Suprapubic skin (tissue), 4 donors: ENCODE measurements at regions not wholly inside any gene's neighbourhood (a gene's known extent, or its start where the extent isn't known, plus 50 kb on each side); places are given as distances from the start of the nearest gene placed in this dataset.

Source experiments
- DNase-seq, 2 donors: peaks; one replicate each; pipeline ENCODE4 v3.0.0-alpha.2; 2019; ENCODE audit warnings: low spot score in 2 of 2
- H3K27ac ChIP-seq: fragments of 200-600 bp; sonication (generic); one replicate; pipeline ENCODE4 v1.5.1; 2019
- H3K27me3 ChIP-seq: fragments of 200-600 bp; sonication (generic); one replicate; pipeline ENCODE4 v1.5.1; 2019
- H3K36me3 ChIP-seq: fragments of 200-600 bp; sonication (generic); one replicate; pipeline ENCODE4 v1.5.1; 2019
- H3K4me1 ChIP-seq: fragments of 200-600 bp; sonication (generic); one replicate; pipeline ENCODE4 v1.5.1; 2019
- H3K4me3 ChIP-seq: fragments of 200-600 bp; sonication (generic); one replicate; pipeline ENCODE4 v1.5.1; 2019; ENCODE audit warnings: mild to moderate bottlenecking
- H3K9me3 ChIP-seq: fragments of 200-600 bp; sonication (generic); one replicate; pipeline ENCODE4 v1.5.1; 2019
- EP300 ChIP-seq: sonication (generic); formaldehyde crosslinking; IDR thresholded peaks from one replicate; pipeline ENCODE4 v1.6.1; 2017; ENCODE audit warnings: antibody characterized with exemption
- POLR2A ChIP-seq, 2 donors: fragments of 450-650 bp; IDR thresholded peaks; one replicate each; pipeline ENCODE4 v1.6.1; 2017; ENCODE audit warnings: antibody characterized with exemption in 2 of 2, mild to moderate bottlenecking in 2 of 2, moderate library complexity in 2 of 2
- POLR2AphosphoS5 ChIP-seq, 3 donors: sonication (generic); formaldehyde crosslinking; IDR thresholded peaks; one replicate each; pipeline ENCODE4 v1.6.1; 2017; ENCODE audit warnings: antibody characterized with exemption in 3 of 3
- WGBS: methylation state at CpG from one replicate; pipeline ENCODE4 v1.1.5; 2018; 5-methylcytosine and 5-hydroxymethylcytosine counted together
- TF ChIP-seq, protein P1 (sequence below), 2 donors: fragments of 200-600 bp in 1 of 2; fragments of 450-650 bp in 1 of 2; sonication (generic) in 1 of 2; IDR thresholded peaks; one replicate each; pipeline ENCODE4 v1.5.1; 2016 to 2019; ENCODE audit warnings: antibody characterized with exemption in 2 of 2, mild to moderate bottlenecking in 1 of 2, moderate library complexity in 1 of 2

DNA sequence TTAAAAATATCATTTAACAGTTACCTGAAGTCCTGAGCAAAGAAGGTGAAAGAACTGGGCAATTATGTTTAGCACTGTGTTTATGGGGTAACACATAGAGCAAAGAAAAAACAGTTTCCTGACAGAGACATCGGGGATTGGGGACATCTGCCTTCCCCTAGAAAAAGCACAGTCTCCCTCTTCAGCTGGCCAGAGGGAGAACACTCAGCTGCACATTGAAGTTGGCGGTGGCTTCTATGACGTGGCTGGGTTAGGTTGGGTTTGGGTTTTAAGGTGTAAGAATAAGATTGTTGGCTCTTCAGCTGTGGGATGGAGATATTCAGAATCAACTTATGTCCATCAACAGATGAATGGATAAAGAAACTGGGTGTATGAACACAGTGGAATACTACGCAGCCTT lies 124.0 kb upstream of the DTNBP1 start:
- H3K27ac ChIP-seq = no peak overlapping the region
- no peaks in the 10 kb centered on the region for H3K27me3 ChIP-seq
- WGBS = 94% methylated on average over 4 of the region's 4 CpGs
- TF ChIP-seq, protein P1, sequence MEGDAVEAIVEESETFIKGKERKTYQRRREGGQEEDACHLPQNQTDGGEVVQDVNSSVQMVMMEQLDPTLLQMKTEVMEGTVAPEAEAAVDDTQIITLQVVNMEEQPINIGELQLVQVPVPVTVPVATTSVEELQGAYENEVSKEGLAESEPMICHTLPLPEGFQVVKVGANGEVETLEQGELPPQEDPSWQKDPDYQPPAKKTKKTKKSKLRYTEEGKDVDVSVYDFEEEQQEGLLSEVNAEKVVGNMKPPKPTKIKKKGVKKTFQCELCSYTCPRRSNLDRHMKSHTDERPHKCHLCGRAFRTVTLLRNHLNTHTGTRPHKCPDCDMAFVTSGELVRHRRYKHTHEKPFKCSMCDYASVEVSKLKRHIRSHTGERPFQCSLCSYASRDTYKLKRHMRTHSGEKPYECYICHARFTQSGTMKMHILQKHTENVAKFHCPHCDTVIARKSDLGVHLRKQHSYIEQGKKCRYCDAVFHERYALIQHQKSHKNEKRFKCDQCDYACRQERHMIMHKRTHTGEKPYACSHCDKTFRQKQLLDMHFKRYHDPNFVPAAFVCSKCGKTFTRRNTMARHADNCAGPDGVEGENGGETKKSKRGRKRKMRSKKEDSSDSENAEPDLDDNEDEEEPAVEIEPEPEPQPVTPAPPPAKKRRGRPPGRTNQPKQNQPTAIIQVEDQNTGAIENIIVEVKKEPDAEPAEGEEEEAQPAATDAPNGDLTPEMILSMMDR (IDR thresholded peaks at IDR 0.05) = no peak
- TF ChIP-seq POLR2AphosphoS5 (IDR thresholded peaks at IDR 0.05) (no peak), POLR2A (IDR thresholded peaks at IDR 0.05) (no peak), EP300 (no peak)
- H3K36me3 ChIP-seq = no peaks in the 10 kb centered on the region
- no peak for DNase-seq
- no peaks in the 10 kb centered on the region for H3K9me3 ChIP-seq
- H3K4me1 ChIP-seq = peaks cover 5% of the 10 kb centered on the region
- H3K4me3 ChIP-seq = no peak overlapping the region

DNA sequence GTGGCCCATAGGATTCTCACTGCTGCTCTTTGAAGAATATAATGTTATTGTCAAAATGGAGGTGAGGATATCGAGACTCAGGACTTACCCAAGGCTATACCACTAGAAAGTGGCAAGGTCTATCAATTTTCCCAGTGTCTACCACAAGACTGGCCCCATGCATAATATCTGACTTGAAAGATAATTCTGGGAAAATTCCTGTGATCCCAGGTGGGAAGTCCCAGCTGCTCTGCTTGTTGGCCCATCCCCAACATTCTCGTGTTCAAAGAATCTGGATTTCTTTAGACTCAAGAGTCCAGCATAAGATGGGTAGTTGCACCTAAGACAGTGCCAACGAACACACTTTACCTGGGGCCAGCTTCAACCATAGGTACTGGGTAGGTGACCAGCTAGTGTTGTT lies 120.7 kb upstream of the DTNBP1 start:
- 61% methylated on average over 3 of the region's 3 CpGs for WGBS
- no peak overlapping the region for H3K27ac ChIP-seq

DNA sequence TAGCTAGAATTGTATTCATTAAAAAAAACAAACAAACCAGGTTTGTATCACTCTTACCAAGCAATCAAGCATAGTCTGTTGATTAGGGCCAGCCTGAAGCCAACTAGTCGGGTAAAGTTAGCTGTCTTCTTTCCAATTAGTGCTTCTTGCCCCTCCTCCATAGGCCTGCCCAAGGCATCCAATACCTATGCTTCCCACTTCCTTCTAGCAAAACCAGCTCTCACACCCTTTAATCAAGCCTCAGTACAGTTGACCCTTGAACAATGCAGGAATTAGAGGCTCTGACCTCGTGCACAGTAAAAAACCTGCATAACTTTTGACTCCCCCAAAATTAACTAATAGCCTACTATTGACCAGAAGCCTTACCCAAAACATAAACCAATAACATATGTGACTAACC lies 119.1 kb upstream of the DTNBP1 start:
- H3K4me3 ChIP-seq = no peak overlapping the region
- no peaks in the 10 kb centered on the region for H3K9me3 ChIP-seq
- DNase-seq = no peak
- no peak for TF ChIP-seq EP300
- TF ChIP-seq, protein P1 (IDR thresholded peaks at IDR 0.05) = no peak
- TF ChIP-seq POLR2A (IDR thresholded peaks at IDR 0.05) = no peak
- no peak for TF ChIP-seq POLR2AphosphoS5 (IDR thresholded peaks at IDR 0.05)
- no peaks in the 10 kb centered on the region for H3K27me3 ChIP-seq
- 69% methylated on average over 2 of the region's 2 CpGs for WGBS
- H3K36me3 ChIP-seq = no peaks in the 10 kb centered on the region
- no peak overlapping the region for H3K27ac ChIP-seq
- no peaks in the 10 kb centered on the region for H3K4me1 ChIP-seq

More for the DNA sequence above, 120.7 kb upstream of the DTNBP1 start:
- TF ChIP-seq, protein P1 (IDR thresholded peaks at IDR 0.05) = no peak
- no peak for TF ChIP-seq POLR2A (IDR thresholded peaks at IDR 0.05)
- no peaks in the 10 kb centered on the region for H3K9me3 ChIP-seq
- no peak for DNase-seq
- H3K36me3 ChIP-seq = no peaks in the 10 kb centered on the region
- H3K27me3 ChIP-seq = no peaks in the 10 kb centered on the region
- H3K4me1 ChIP-seq = no peaks in the 10 kb centered on the region
- H3K4me3 ChIP-seq = no peak overlapping the region

DNA sequence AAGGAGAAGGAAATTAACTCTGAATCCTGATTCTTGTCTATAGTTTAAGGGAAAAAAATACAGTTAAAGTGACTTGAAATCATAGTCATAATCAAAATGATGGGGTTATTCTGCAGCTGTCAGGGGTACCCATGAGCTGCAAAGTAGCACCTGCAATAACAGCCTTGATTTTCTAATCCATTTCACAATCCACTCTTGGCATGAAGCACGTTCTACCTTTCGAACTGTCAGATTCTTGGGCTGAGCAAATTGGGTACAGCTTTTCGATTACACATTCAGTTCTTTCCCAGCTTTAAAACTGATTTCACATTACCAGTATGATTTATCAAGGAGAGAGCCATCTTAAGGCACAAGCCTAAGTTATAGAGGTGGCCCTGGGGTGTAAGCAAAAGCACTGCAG lies 118.5 kb upstream of the DTNBP1 start:
- no peaks in the 10 kb centered on the region for H3K36me3 ChIP-seq
- TF ChIP-seq POLR2AphosphoS5 (IDR thresholded peaks at IDR 0.05) (no peak), POLR2A (IDR thresholded peaks at IDR 0.05) (no peak), EP300 (no peak)
- TF ChIP-seq, protein P1 (IDR thresholded peaks at IDR 0.05) = no peak
- no peak overlapping the region for H3K4me3 ChIP-seq
- H3K27ac ChIP-seq = no peak overlapping the region
- WGBS = 85% methylated on average over 3 of the region's 3 CpGs
- H3K4me1 ChIP-seq = no peaks in the 10 kb centered on the region
- no peaks in the 10 kb centered on the region for H3K27me3 ChIP-seq
- no peak for DNase-seq
- H3K9me3 ChIP-seq = no peaks in the 10 kb centered on the region

DNA sequence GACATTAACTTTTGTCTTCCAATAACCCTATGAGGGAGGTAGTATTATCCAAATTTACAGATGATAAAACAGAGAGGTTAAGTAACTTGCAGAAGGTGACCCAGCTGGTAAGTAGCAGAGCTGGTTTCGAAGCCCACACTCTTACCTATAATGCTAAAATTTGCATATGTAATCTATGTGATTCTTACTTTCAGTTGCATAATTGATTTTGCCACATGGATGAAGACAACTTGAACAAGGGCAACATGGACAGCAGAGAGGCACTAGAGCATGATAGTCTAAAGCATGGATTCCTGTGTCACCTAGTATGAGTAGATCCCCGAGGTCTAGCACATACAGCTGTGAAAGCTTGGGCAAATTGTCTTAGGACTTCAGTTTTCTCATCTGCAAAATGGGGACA lies 117.6 kb upstream of the DTNBP1 start:
- no peak for DNase-seq

More for the DNA sequence above, 117.6 kb upstream of the DTNBP1 start:
- no peaks in the 10 kb centered on the region for H3K27me3 ChIP-seq
- no peaks in the 10 kb centered on the region for H3K36me3 ChIP-seq
- H3K4me3 ChIP-seq = no peak overlapping the region
- 46% methylated on average over 2 of the region's 2 CpGs for WGBS
- no peak overlapping the region for H3K27ac ChIP-seq
- no peaks in the 10 kb centered on the region for H3K4me1 ChIP-seq
- H3K9me3 ChIP-seq = no peaks in the 10 kb centered on the region
- TF ChIP-seq EP300 (no peak), POLR2AphosphoS5 (IDR thresholded peaks at IDR 0.05) (no peak), POLR2A (IDR thresholded peaks at IDR 0.05) (no peak)
- TF ChIP-seq, protein P1 (IDR thresholded peaks at IDR 0.05) = no peak
